ENCODE measurements at regions not wholly inside any gene's neighbourhood (a gene's known extent, or its start where the extent isn't known, plus 50 kb on each side); places are given as distances from the start of the nearest gene placed in this dataset.

DNA sequence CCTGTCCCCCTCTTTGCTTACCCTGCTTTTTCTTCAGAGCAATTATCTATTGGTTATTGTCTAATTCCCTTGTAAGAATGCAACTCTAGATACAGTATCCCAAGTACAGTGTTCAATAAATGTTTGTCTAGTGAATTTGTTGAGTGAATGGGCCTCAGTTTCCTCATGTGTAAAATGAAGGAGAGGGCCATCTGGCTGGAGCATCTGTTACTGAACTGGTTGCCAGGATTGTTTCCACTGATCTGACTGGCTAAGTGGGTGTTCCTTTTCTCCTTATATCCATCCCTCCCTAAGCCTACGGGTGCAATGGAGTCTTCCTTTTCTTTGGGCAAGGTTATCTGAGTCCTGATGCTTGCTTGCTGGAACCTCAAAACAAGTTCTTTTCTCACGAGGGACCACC, 185.2 kb upstream of the RPS6KA3 start:
- TF ChIP-seq CTCF (IDR thresholded peaks at IDR 0.05; ENCODE audit: low read depth, low read length) (no peak), POLR2A (IDR thresholded peaks at IDR 0.05; ENCODE audit: extremely low read depth, insufficient read length) (no peak), MYC (IDR thresholded peaks at IDR 0.05; ENCODE audit: low read depth, low read length) (no peak), MAX (IDR thresholded peaks at IDR 0.05; ENCODE audit: low read depth, low read length) (no peak)

All from NB4 (cell line).